NT2/D1 (cell line): ENCODE measurements at regions not wholly inside any gene's neighbourhood (a gene's known extent, or its start where the extent isn't known, plus 50 kb on each side); places are given as distances from the start of the nearest gene placed in this dataset.

ENCODE experiments used
- DNase-seq: peaks from one replicate; pipeline ENCODE4 v3.0.0-alpha.2; 2011; ENCODE audit warnings: low read depth, low spot score
- H3K27me3 ChIP-seq: 2 replicates; pipeline ENCODE4 v1.6.0; 2011; ENCODE audit warnings: mild to moderate bottlenecking; ENCODE audit not compliant: insufficient read length, insufficient read depth
- H3K36me3 ChIP-seq: 2 replicates; pipeline ENCODE4 v1.6.1; 2011; ENCODE audit warnings: mild to moderate bottlenecking, low read length, mixed read lengths; ENCODE audit not compliant: insufficient read depth, insufficient read length
- H3K4me1 ChIP-seq: 2 replicates; pipeline ENCODE4 v1.5.1; 2011; ENCODE audit not compliant: insufficient read depth, insufficient read length
- H3K4me3 ChIP-seq: 2 replicates; pipeline ENCODE4 v1.5.1; 2011; ENCODE audit warnings: low read depth; ENCODE audit not compliant: insufficient read length
- H3K9ac ChIP-seq: 2 replicates; pipeline ENCODE4 v1.6.0; 2011; ENCODE audit warnings: low read depth; ENCODE audit not compliant: insufficient read length
- H3K9me3 ChIP-seq: 2 replicates; pipeline ENCODE4 v1.5.1; 2011; ENCODE audit warnings: mild to moderate bottlenecking, low read length; ENCODE audit not compliant: insufficient read depth
- SUZ12 ChIP-seq: IDR thresholded peaks from 2 replicates; pipeline ENCODE4 v1.6.1; 2011; ENCODE audit not compliant: insufficient read length, insufficient read depth; ENCODE audit errors: extremely low read depth
- YY1 ChIP-seq: IDR thresholded peaks from 2 replicates; pipeline ENCODE4 v1.6.1; 2011; ENCODE audit not compliant: insufficient read length, insufficient read depth
- ZNF274 ChIP-seq: IDR thresholded peaks from 2 replicates; pipeline ENCODE4 v1.6.1; 2011; ENCODE audit warnings: mild to moderate bottlenecking, low read depth, low read length

DNA sequence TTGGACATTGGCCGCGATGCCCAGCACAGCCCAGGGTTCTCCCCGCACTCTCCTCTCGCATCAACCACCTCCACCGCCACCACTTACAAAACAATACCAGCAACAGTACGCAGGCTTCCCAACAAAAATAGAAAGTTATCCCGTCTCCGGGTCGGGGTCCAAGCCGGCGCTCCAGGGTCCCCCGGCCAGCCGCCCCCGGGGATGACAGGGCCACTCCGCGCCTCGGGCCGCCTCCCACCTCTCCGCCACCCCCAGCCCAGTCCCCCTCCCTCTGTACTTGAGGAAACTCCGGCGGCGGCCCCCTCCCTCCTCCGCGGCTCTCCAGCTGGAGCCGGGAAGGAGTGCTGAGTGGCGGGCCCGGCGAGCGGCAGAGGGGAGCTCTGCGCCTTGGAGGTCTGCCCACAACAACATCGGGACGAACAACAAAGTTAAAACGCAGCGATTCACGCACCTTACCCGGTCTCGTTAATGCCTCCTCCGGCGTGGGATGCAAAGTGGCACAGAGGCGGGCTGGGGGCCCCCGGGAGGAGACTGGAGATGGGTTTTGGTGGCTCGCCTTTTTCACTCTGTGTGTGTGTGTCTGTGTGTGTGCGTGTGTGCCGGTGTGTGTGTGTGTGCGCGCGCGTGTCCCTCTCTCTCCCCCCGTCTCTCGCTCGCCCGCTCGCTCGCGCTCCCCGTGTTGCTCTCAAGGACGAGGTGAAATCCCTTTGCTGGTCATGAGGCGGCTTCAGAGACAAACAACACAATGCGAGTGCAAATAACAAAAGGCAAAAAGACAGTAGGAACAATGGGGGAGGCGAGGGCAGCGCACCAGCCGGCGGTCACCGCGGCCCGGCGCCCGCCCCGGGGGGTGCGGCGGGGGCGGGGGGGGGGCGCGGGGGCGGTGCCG is 386.8 kb downstream of the BCAT1 start:
- Histone ChIP-seq H3K9me3 (no peaks in the 10 kb centered on the region), H3K9ac (peak overlapping the region; percentile 84), H3K36me3 (no peaks in the 10 kb centered on the region), H3K4me3 (peak overlapping the region; percentile 82), H3K4me1 (no peaks in the 10 kb centered on the region), H3K27me3 (peaks cover 51% of the 10 kb centered on the region)
- TF ChIP-seq ZNF274 (no peak), YY1 (no peak), SUZ12 (no peak)
- DNase-seq: peak; percentile 94

DNA sequence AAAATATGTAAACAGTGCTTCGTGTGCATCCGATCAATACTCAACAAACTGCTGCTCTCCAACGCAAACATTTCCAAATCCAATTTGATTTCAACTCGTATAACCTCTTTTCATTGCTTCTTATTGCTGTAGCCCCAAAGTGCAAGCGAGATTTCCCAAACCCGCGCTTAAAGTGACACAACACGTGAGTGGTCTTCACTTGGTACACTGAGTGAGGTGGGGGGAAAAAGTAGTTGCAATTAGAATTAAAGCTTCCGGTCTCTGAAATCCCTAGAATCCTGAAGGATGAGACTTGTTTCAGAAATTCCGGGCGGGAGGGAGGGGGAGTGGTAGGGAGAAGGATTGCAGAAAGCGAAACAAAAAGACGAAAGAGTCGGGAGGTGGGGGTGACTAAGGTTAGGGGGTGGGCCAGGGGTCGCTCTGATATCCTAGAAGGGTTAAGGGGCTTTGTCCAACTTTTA is 387.5 kb downstream of the BCAT1 start:
- Histone ChIP-seq H3K4me3 (peak overlapping the region; percentile 82), H3K9me3 (no peaks in the 10 kb centered on the region), H3K36me3 (no peaks in the 10 kb centered on the region), H3K9ac (peak overlapping the region; percentile 84), H3K4me1 (no peaks in the 10 kb centered on the region), H3K27me3 (peaks cover 51% of the 10 kb centered on the region)
- no peak for TF ChIP-seq ZNF274
- TF ChIP-seq SUZ12: no peak
- no peak for TF ChIP-seq YY1
- DNase-seq: no peak

DNA sequence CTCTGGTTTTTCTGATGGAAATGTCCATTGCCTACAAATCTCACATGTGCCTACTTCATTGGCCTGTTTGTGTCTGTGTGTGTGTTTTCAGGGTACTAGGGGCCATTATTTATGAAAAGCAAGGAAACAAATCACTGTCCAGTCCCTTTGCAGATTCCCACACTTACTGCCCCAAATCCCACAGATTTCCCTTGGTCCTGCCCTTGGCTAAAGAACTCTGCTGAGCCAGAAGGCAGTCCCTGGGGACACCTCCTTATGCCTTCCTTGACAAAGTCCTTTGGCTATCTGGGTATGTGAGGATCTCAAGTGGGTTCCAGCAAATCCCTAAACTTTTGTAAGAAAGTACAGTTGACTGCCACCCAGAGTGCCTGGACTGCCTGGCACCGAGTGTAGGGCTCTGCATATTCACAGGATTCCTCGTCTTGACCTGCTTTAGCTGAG is 388.1 kb downstream of the BCAT1 start:
- Histone ChIP-seq H3K9ac (no peak overlapping the region), H3K4me3 (peak overlapping the region; percentile 82), H3K27me3 (peaks cover 49% of the 10 kb centered on the region), H3K9me3 (no peaks in the 10 kb centered on the region), H3K36me3 (no peaks in the 10 kb centered on the region), H3K4me1 (no peaks in the 10 kb centered on the region)
- TF ChIP-seq ZNF274 (no peak), SUZ12 (no peak), YY1 (no peak)
- no peak for DNase-seq

DNA sequence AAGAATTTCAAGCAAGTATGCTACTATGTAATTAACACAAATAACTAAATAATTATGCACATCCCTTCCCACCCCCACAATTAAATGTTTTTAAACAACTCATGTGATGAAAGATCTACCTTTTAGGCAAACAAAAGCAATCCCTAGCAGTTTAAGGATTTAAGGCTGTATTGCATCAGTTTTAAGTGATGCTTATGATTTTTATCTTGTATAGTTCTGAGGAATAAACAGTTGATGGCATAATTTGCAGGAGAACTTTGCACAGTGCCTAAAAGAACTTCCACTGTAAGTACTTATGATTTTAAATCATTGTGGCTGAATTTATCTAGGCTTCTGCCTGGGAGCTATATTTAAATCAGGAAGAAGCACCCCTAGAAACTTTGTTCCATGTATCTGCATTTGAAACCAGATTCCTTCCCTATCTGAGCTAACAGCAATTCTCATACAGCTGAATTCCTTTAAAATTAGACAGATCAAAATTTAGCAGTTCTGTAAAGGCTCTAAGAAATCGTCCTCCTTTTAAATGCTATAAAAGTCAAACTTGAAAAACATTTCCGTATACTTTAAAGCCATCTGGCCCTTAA is 388.6 kb downstream of the BCAT1 start:
- Histone ChIP-seq H3K4me3 (no peak overlapping the region), H3K27me3 (peaks cover 44% of the 10 kb centered on the region), H3K36me3 (no peaks in the 10 kb centered on the region), H3K9me3 (no peaks in the 10 kb centered on the region), H3K9ac (no peak overlapping the region), H3K4me1 (no peaks in the 10 kb centered on the region)
- TF ChIP-seq SUZ12: no peak
- no peak for TF ChIP-seq ZNF274
- no peak for TF ChIP-seq YY1
- no peak for DNase-seq

DNA sequence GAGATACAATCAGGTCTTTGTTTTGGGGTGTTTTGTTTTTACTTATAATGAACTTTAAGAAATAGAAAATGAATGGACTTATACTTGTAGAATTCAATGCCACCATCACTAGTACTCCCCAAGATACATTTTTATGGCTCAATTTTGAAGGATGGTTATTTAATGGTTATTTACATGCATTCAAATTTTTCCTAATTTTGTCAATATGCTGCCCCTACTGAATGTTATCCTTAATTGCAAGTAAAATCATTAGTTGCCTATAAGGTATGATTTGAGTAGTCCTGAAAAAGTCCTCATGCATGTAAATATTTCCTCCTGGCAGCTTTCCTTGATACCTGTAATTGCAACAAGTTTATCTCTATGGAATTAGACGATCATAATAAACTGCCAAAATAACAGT is 391.2 kb downstream of the BCAT1 start:
- TF ChIP-seq ZNF274: no peak
- TF ChIP-seq YY1: no peak
- TF ChIP-seq SUZ12: no peak
- peaks cover 19% of the 10 kb centered on the region for H3K27me3 ChIP-seq
- no peak overlapping the region for H3K4me3 ChIP-seq
- no peak for DNase-seq
- no peak overlapping the region for H3K9ac ChIP-seq
- H3K36me3 ChIP-seq: no peaks in the 10 kb centered on the region
- H3K9me3 ChIP-seq: no peaks in the 10 kb centered on the region
- H3K4me1 ChIP-seq: no peaks in the 10 kb centered on the region

DNA sequence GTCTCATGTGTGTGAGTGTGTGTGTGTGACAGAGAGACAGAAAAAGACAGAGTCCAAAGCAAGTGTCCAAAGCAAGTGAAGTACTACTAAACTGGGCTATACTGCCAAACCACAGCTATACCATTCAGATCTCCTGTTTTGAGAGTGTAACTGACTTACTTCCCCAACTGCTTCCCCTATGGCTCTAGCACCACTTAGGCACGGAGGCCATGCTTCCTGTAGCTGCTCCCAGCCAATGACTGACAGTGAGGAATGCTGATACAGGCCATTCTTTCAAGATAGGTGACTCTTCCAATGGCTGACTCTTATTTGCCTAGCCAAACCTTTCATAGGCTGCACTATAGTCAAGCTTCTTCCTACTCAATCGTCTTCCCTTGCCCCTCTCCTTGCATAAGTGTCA is 393.2 kb downstream of the BCAT1 start:
- Histone ChIP-seq H3K27me3 (peaks cover 11% of the 10 kb centered on the region), H3K4me1 (no peaks in the 10 kb centered on the region), H3K4me3 (no peak overlapping the region), H3K36me3 (no peaks in the 10 kb centered on the region), H3K9me3 (no peaks in the 10 kb centered on the region), H3K9ac (no peak overlapping the region)
- no peak for DNase-seq
- TF ChIP-seq ZNF274 (no peak), SUZ12 (no peak), YY1 (no peak)
